ENCODE measurements at regions not wholly inside any gene's neighbourhood (a gene's known extent, or its start where the extent isn't known, plus 50 kb on each side); places are given as distances from the start of the nearest gene placed in this dataset.
A peak's percentile ranks its signal among the peaks of the same experiment; 100 is the strongest.
"Not testable (repeated sequence)": the region's sequence is repeated elsewhere in the genome, so short reads cannot be mapped to it uniquely, and the experiment has no call there.

DNA sequence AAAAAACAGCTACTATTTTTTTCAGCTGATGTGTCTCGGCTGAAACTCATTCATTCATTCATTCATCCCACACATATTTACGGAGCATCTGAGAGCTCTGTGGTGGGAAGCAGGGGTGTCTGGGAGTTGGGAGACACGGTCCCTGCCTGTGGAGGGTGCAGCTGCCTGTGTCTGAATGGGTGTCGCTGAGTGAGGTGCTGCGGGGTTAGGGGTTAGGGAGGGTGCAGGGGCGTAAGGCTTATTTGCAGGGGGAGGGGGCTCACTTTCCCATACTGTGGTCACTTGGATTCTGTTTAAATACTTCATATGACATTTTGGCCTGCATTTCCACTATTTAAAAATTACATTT lies 89.4 kb upstream of the ASB18 start:
- Histone ChIP-seq H3K4me1 (no peaks in the 10 kb centered on the region), H3K4me3 (no peak overlapping the region), H3K9me3 (no peaks in the 10 kb centered on the region), H3K36me3 (no peaks in the 10 kb centered on the region), H3K27ac (no peak overlapping the region), H3K27me3 (no peaks in the 10 kb centered on the region)
- DNase-seq (no peak), ATAC-seq (no peak)
- intact Hi-C loops (cut with DNase I), result loop anchor here in 1 of 2 donors (5.0 to 10.0 kb wide), 2 partner anchors 211 to 709 kb away; partner anchors contain the start of gene ACKR3
- TF ChIP-seq, protein P1, sequence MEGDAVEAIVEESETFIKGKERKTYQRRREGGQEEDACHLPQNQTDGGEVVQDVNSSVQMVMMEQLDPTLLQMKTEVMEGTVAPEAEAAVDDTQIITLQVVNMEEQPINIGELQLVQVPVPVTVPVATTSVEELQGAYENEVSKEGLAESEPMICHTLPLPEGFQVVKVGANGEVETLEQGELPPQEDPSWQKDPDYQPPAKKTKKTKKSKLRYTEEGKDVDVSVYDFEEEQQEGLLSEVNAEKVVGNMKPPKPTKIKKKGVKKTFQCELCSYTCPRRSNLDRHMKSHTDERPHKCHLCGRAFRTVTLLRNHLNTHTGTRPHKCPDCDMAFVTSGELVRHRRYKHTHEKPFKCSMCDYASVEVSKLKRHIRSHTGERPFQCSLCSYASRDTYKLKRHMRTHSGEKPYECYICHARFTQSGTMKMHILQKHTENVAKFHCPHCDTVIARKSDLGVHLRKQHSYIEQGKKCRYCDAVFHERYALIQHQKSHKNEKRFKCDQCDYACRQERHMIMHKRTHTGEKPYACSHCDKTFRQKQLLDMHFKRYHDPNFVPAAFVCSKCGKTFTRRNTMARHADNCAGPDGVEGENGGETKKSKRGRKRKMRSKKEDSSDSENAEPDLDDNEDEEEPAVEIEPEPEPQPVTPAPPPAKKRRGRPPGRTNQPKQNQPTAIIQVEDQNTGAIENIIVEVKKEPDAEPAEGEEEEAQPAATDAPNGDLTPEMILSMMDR (IDR thresholded peaks at IDR 0.05), result no peak

DNA sequence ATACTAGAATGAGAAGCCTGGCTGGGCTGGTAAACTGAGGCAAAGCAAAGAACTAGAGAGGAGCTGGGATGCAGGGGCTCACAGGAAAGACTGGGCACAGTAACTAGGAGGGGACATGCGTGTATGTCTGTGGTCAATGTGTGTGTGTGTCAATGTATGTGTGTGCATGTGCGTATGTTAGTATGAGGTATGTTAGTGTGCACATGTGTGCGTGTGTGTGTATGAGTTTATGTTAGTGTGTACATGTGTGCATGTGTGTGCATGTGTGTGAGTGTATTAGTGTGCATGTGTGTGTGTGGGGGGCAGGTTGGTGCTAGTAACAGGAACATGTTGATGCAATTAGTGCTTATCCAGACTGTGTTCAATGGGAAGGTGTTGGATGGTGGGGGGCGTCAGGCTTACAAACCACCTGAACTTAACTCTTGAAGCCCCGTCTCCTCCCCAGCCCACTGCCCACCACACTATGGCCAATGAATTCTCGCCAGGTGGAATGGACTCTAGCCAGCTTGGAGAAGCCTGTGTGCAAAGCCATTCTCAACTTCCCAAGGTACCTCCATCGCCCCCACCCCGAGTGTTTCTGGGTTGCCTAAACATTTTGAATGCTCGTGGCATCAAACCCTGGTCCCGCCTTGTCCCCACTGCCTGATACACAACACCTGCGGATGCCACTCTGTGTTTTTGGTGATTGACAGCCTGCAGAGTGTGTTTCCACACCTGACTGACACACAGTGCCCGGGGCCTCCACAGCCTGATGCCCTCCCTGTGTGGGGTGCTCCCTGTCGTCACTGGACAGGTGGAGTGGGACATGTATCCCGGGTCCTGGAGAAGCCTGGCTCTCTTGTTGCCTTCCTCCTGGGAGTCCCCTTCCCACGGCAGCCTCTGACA lies 90.1 kb upstream of the ASB18 start:
- no peaks in the 10 kb centered on the region for H3K9me3 ChIP-seq
- no peaks in the 10 kb centered on the region for H3K36me3 ChIP-seq
- H3K4me3 ChIP-seq, result no peak overlapping the region
- H3K27me3 ChIP-seq, result no peaks in the 10 kb centered on the region
- TF ChIP-seq, protein P1 (IDR thresholded peaks at IDR 0.05), result no peak
- H3K4me1 ChIP-seq, result no peaks in the 10 kb centered on the region
- peak in 1 of 4 donors; percentile 65 for DNase-seq
- ATAC-seq, result no peak
- intact Hi-C loops (cut with DNase I), result loop anchor here in 1 of 2 donors (5.0 to 10.0 kb wide), 2 partner anchors 211 to 708 kb away; partner anchors contain the start of gene ACKR3
- no peak overlapping the region for H3K27ac ChIP-seq

DNA sequence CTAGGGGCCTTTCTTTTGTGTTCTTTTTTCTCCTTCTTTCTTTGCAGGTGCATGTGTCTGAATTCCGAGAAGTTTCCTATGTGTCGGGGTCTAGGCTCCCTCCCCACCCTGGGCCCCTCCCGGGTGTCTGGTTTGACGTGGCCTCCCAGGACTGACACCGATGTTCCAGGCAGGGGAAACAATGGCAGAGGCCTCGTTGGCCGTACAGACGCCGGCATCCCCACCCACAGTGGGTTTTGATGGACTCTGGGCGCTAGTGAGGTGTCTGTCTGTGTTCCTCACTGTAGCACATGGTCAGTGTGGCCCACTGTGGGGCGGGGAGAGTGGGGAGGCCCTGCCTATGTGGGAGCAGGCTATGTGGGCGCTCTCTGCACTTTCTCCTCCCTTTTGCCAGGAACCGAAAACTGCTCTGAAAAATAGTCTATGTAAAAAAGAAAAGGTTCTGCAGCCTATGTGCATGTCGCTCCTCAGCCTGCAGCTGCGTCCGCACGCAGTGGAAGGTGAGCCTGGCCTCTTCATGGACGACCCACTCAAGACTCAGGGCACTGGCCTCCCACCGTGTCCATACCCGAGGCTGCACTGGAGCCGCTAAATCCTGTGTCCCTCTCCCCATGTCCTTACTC lies 90.9 kb upstream of the ASB18 start:
- Histone ChIP-seq H3K27ac (no peak overlapping the region), H3K36me3 (no peaks in the 10 kb centered on the region), H3K4me1 (no peaks in the 10 kb centered on the region), H3K27me3 (no peaks in the 10 kb centered on the region), H3K9me3 (no peaks in the 10 kb centered on the region), H3K4me3 (no peak overlapping the region)
- ATAC-seq, result no peak
- intact Hi-C loops (cut with DNase I), result loop anchor here in 1 of 2 donors (5.0 to 10.0 kb wide), 3 partner anchors 152 to 707 kb away; partner anchors contain the start of gene ACKR3
- no peak for DNase-seq
- TF ChIP-seq, protein P1 (IDR thresholded peaks at IDR 0.05), result no peak

DNA sequence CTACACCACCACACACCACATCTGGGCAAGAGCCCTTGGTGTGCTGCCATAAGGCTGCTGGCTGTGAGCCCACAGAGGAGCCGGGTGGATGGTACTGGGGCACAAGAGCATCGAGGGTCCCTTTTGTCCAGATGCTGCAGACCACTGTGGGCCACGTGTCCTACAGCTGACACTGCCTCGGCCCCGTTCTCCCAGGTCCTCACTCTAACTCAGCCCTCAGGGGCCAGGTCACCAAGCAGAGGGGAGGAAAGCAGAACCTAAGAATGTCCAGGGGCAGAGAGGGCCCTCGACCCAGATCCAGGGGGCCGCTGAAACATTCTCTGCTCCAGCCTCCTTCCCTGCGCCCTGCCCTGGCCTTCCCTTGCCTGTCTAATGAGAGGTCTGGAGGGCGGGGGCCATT lies 91.7 kb upstream of the ASB18 start:
- intact Hi-C loops (cut with DNase I), result loop anchor here in 1 of 2 donors (5.0 to 10.0 kb wide), 2 partner anchors 151 to 209 kb away; partner anchors contain the start of gene ACKR3

DNA sequence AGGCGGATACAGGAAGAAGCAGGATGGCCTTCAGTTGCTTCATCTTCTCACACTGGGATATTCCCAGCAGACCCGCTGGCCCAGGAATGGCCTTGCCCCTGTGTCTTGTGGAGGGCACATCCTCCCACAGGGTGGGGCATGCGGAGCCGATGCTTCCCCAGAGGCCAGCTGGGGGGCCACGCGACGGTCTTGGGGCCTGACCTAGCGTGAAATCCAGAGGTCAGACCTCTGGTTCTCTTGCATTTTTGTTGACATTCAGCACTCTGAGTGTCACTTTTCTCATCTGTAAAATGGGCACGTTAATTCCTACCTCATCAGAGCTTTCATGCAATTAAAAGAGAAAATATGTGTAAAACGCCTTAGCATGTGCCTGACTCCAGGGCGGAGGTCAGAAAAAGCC lies 92.1 kb upstream of the ASB18 start:
- not testable (repeated sequence) for DNase-seq, ATAC-seq, H3K4me1 ChIP-seq, H3K36me3 ChIP-seq, H3K9me3 ChIP-seq, H3K27me3 ChIP-seq, H3K27ac ChIP-seq, H3K4me3 ChIP-seq
- intact Hi-C loops (cut with DNase I), result loop anchor here in 1 of 2 donors (5.0 to 10.0 kb wide), 2 partner anchors 151 to 208 kb away; partner anchors contain the start of gene ACKR3

More for the DNA sequence above, 91.7 kb upstream of the ASB18 start:
- H3K4me1 ChIP-seq, result no peaks in the 10 kb centered on the region
- ATAC-seq, result no peak
- no peaks in the 10 kb centered on the region for H3K27me3 ChIP-seq
- TF ChIP-seq, protein P1 (IDR thresholded peaks at IDR 0.05), result no peak
- no peak overlapping the region for H3K4me3 ChIP-seq
- DNase-seq, result no peak
- H3K36me3 ChIP-seq, result no peaks in the 10 kb centered on the region
- H3K9me3 ChIP-seq, result no peaks in the 10 kb centered on the region
- H3K27ac ChIP-seq, result no peak overlapping the region

DNA sequence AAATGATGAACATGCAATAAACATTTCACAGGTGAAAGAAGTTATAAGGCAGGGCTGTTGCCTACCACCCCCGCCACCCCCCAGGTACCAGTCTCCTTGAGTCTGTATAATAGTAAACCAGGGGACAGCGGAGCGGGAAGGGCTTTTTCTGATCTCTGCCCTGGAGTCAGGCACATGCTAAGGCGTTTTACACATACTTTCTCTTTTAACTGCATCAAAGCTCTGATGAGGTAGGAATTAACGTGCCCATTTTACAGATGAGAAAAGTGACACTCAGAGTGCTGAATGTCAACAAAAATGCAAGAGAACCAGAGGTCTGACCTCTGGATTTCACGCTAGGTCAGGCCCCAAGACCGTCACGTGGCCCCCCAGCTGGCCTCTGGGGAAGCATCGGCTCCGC lies 94.3 kb upstream of the ASB18 start:
- DNase-seq, H3K36me3 ChIP-seq, H3K27me3 ChIP-seq, H3K4me1 ChIP-seq, H3K9me3 ChIP-seq, H3K27ac ChIP-seq, ATAC-seq, H3K4me3 ChIP-seq: not testable (repeated sequence)
- intact Hi-C loops (cut with DNase I), result loop anchor here in 1 of 2 donors (5.0 to 10.0 kb wide), 2 partner anchors 149 to 206 kb away; partner anchors contain the start of gene ACKR3

Measured in left lung (tissue), 4 donors.